ENCODE measurements at regions not wholly inside any gene's neighbourhood (a gene's known extent, or its start where the extent isn't known, plus 50 kb on each side); places are given as distances from the start of the nearest gene placed in this dataset.

GRCh38 chr5:173699966-173700365 lies 83.5 kb upstream of the BOD1 start:
- no peak for TF ChIP-seq POLR2A (IDR thresholded peaks at IDR 0.05)
- TF ChIP-seq EP300 (IDR thresholded peaks at IDR 0.05), result no peak
- TF ChIP-seq CTCF (IDR thresholded peaks at IDR 0.05), result no peak
- TF ChIP-seq POLR2AphosphoS5 (IDR thresholded peaks at IDR 0.05), result no peak

All from suprapubic skin (tissue), 4 donors.